G401 (cell line): ENCODE measurements at regions not wholly inside any gene's neighbourhood (a gene's known extent, or its start where the extent isn't known, plus 50 kb on each side); places are given as distances from the start of the nearest gene placed in this dataset.
A peak's percentile ranks its signal among the peaks of the same experiment; 100 is the strongest.

Source experiments
- DNase-seq: peaks from one replicate; pipeline ENCODE4 v3.0.0-alpha.2; 2015; ENCODE audit warnings: low spot score
- in situ Hi-C: cut with HindIII; loops from 2 replicates; pipeline ENCODE4 v1.10.0; 2016; ENCODE audit warnings: low sequenced_read_pairs, mixed read lengths

DNA sequence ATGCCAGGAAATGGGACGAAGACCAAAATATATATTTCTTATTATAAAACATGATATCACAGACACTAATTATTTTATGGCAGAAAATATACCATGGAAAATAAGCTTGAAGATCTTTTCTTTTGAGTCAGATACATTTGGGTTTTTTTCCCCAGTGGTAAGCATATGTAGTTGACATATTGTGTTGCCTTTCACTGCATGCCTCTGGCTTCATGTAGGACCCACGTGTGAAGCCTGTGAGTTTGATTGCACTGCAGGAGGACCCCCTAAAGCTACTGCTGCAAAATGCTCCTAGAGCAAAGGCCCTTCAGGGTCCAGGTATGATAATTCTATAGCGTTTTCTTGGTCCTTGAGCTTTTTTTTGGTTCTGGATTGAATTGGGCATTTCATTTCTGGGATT is 190.7 kb upstream of the KIRREL3 start:
- no peak for DNase-seq
- in situ Hi-C loops, result no loop called here

DNA sequence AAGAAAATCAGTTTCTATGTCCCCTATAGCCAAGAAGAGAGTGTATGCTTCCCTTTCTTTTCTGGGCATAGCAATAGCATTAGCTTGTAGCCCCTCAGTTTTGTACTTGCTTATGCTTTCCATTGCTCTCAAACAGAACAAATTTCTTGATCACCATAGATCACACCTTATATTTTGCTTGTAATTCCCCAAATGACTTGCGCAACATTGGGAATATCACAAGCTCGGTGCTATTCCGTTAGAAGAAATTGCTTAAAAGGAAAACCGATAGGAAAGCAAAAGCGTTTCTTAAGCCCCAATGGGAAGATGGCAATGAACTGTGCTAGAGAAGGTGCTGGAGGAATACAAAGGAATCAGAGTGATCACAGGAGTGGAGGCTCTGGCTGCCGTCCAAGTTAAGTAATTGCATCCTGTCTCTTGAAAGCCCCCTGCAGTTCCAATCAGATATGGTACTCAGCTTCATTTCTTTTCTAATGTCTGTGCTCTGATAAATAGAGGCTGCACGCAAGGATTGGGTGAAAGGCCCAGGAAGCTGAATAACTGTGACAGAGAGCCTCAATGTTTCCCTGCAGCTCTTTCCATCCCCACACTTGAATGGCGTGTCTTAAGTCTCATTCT is 182.1 kb upstream of the KIRREL3 start:
- in situ Hi-C loops, result no loop called here
- no peak for DNase-seq

DNA sequence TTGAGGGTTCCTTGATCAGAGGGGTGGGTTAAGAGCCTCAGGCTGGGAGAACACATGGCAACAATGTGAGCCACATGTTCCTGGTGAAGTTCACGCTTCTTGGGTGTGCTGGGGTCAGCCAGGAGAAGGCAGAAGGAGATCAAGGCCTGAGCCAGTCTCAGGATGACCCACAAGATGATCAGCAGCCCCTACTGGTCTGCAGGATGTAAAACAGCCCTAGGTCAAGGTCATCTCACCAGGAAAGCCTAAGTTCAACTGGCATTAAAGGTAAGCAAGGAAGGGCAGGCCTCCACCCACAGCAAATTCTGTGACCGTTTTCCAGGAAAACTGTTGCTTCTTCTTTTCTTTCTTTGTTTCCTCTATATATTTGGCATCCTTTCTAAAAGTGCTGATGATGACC is 156.7 kb upstream of the KIRREL3 start:
- in situ Hi-C loops, result no loop called here
- DNase-seq, result no peak

DNA sequence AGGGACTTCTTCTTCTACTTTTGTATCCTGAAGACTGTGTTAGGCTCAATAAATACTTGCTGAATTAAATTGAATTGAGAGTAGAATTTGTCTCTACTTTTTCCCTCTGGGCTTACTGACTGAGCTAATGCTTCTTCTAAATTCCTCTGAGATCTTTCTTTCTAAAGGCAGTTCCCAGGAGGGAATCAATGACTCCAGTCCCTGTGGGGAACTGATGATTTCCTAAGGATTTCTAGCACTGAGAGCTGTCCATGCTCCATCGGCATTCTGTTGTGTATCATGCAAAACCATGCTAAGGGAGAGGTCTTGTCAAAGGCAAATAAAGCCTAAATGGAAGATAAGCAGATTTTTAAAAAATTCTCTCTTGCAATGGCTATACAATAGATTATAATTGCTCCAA is 148.8 kb upstream of the KIRREL3 start:
- in situ Hi-C loops, result no loop called here
- no peak for DNase-seq

DNA sequence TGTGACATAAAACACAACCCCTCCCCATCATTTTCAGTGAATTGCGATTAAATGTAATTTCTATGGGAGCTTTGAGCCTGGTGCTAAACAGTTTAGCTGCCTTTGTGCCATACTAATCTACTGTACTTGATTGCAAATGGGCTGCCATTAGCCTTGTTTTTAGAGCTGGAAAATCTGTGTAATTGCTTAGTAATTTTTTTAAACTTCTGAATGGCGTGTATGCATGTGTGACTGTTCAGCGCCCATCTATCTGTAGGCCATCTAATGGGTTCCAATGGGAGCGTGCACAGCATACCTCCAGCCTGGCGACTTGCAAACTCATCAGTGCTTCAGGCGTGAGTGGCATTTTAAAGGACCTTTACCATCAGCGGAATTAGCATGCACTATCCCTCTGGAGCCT is 142.7 kb upstream of the KIRREL3 start:
- no peak for DNase-seq
- in situ Hi-C loops, result no loop called here

DNA sequence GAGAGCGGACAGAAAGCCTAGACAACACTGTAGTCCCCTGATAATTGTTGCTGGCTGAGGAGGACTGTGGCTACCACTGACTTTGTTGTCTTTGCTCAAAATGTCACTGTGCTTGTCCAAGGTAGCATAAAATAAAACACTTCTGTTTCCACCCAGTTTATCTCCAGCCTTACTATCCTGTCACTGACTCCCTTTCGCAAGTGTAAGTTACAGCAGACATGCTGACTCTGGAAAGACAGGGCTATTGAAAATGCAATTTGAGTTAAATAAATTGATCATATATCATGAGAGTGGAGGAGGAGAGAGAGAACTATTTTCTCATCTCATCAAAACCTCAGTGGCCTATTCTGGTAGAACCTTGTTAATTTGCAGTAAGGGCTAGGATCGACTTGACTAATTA is 138.0 kb upstream of the KIRREL3 start:
- in situ Hi-C loops, result no loop called here
- DNase-seq, result no peak

DNA sequence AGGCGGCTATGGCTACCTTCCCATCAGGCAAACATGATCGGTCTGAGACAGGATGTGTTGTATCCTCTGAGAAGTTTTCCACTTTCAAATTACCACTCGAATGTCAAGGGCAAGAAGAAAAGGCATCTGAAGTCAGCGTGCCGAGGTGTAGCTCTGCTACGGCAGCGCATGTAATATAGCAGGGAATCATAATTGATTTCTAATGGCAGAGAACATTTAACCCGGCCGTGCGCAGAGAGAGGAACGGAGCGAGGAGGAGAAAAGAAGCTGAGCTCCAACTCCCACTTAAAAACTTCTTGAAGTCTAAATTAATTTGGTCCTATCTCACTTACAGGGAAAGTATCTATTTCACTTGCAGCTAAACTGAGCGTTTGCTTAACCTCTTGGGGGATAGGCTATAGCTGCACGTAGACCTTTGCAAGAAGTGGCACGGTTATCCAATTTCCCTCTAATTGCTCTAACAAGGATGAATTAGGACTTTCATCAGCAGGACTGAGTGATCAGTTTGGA is 137.3 kb upstream of the KIRREL3 start:
- in situ Hi-C loops, result no loop called here
- DNase-seq, result no peak

DNA sequence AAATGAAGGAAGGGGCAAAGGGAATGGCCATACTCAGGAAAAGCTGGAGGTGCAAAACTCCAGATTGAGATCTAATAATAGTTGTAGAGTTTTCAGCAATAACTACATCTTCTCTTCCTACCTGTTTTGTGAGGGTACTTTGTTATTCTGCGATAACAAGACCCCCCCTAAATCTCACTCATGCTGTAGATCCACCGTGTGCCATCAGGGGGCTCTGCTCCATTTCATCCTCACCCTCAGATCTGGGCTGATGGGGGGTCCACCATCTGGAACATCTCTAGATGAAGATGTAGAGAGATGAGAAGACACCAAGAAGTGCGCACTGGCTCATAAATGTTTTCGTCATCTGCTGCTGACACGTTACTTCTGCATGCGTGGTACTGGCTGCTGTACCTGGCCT is 135.9 kb upstream of the KIRREL3 start:
- no peak for DNase-seq
- in situ Hi-C loops, result no loop called here

DNA sequence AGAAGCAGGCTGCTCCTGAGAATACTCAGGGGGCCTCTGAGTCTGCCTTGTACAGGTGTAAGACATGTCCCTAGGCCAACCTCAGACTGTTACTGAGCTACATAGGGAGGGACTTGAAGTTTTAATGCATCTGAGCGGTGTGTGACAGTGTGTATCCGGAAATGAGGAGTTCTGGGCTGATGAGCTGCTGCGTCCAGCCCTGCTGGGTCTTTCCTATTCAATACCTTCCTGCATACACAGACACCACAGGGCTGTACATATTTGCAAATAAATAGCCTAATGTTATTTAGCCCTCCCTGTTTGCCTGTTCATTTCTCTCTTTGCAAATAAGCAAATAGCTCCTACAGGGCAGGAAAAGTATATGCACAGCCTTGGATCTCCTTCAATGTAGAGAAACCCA is 134.7 kb upstream of the KIRREL3 start:
- DNase-seq, result no peak
- in situ Hi-C loops, result no loop called here

DNA sequence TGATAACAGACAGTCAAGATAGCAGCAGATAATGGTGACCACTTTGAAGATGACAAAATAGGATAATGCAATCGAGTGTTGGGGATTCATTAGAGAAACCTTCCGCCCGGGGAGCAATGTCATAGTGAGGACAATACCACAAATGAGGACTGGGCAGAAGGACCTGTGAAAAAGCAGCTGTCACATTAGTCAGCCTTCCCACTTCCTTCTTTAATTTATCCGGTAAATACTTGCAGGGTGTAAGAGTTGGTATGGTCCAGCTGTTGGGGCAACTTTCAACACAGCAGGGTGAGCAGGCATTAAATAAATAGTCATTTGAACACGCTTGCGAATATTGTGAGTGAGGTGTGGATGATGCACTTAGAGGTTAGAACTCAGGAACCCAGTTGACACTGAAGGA is 132.5 kb upstream of the KIRREL3 start:
- in situ Hi-C loops, result no loop called here
- DNase-seq, result no peak

DNA sequence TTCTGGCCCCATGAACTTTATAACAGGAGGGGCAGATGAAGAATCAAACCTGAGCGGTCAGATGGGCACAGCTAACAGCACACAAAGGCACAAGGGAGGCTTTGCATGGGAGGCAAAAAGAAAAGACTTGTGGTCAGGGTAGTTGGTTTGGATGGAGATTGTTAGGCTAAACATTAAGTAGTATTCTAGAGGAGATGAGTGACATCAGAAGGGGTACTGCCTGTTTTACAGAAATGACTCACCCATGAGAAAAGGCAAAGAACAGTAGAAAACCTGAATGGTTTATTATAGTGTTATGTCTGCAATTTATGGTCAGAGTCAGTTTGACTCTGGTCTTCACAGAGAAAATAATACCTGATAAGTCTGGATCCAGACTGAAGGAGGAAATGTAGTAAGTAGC is 129.8 kb upstream of the KIRREL3 start:
- no peak for DNase-seq
- in situ Hi-C loops, result no loop called here

DNA sequence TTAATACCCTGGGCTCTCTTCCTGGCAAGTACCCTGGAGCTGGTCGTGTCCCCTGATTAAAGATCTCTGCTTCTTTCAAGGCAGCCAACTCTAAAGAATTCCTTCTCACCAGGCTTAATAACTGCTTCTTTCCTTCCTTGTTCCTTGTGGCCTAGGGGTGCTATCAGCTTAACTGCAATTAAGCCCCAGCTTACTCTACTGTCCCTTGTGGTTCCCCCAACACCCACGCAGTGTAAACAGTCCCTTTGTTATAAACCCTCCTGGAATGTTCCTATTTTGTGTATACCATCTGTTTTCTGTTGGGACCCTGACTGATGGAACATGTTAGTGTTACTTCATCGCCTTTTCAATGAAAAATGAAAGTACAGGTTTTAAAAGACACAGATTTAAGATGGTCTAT is 126.4 kb upstream of the KIRREL3 start:
- in situ Hi-C loops, result no loop called here
- DNase-seq, result no peak

DNA sequence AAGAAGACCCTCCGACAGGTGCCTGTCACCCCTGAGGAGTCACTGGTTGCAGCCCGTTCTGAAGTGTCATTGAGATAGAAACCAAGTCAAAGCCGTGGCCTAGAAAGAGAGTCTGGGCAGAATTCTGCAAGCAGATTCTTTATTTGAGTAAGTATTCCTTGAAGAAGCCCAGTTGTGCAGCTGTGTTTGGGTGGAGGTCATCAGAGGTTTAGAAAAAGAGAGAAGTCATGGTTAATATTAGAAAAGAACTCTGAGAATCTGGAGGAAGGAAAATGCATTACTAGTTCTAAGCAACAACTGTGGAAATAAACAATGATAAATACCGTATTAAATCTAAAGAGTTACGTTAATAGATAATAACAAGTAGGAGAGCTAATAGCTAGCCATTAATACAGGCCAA is 118.8 kb upstream of the KIRREL3 start:
- no peak for DNase-seq
- in situ Hi-C loops, result no loop called here

DNA sequence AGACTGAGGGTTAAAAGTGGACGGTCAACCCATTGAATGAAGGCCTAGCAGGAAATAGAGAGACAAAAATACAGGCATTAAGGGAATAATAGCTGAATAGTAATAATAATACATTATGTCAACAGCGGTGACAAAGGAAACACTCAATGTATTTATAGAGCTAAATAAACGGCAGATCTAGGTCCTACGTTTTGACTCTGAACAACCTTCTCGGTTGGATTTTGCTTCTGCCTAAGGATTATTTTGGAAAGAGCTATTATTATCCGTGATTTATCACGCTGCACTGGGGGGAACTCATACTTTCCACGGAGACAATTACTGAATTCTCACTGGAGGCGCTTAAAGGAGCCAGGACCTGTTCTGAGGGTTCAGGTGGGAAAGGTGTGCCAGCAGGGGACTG is 118.2 kb upstream of the KIRREL3 start:
- in situ Hi-C loops, result no loop called here
- no peak for DNase-seq

DNA sequence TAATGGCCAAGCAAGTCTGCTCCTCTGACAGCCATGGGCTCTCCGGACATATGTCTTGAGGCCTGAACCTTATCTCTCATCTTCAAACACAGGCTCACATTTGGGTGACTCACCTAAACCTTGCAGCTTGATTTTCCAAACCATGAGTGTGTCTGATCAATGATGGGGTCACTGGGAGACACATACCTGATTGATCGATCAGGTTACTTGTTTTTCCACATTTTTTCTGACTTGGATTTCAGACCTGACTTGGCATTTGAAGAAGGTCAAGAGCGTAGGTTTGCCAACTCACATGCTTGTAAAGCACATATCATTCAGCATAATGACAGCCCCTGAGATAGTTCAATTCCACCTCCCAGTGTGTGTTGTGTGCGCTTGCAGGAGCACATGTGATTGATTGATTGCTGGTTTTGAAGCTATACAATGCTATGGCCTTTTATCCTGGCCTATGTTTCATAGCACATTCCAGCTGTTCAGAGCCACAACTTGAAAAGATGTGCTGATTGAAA is 116.7 kb upstream of the KIRREL3 start:
- in situ Hi-C loops, result no loop called here
- DNase-seq, result no peak

DNA sequence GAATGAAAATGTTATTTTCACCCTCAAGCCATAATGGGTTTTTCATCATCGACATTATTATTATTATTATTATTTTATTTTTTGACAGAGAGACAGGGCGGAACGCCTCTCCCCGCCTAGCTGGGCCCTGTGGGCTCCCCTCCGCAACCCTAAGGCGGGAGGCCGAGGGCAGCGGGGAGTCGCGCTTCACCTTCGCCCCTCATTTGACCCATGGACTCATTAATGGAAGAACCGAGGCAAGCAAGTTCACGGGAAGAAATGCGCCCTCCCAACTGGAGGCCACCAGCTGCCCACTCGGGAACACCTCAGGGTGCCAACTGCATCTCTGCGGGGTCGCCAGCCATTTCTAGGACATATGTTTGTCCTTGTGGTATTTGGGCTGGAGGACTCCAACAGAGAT is 115.3 kb upstream of the KIRREL3 start:
- in situ Hi-C loops, result no loop called here
- DNase-seq, result no peak

DNA sequence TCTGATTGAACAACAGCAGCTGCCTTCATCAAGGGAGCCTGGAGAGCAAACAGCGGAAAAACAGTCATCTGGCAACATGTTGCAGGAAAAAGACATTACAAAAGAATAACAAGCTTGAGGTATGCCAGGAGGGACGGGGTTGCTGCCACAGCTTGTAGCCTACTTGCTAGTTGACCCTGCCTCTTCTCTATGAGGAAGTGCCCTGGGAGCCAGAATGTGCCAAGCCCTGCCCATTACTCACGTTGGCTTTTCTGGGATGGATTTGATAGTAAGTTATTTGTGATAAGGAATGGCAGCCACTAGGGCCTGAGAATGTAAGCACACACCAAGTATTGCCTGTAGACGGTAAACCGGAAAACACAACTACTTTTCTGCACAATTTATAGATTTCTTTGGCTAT is 113.5 kb upstream of the KIRREL3 start:
- DNase-seq, result no peak
- in situ Hi-C loops, result no loop called here

DNA sequence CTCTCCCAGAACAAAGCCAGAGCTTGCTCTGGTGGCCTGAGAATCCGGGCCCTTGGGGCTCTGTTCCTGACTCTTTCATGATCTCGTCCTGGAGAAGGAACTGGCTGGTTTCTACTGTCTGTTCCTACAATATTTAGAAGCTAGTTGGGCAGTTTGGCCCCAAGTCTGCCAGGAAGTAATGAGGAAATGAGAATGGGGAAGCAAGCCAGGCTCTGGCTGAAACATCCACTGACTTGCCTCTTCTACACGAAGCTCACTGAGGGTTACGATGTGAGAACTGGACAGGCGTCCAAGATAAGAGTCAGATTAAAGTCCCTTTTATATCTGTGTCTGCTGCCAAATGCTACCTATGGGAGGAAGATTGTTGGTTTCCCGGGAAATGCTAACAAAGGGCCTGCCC is 110.0 kb upstream of the KIRREL3 start:
- in situ Hi-C loops, result no loop called here
- DNase-seq, result peak; percentile 0

DNA sequence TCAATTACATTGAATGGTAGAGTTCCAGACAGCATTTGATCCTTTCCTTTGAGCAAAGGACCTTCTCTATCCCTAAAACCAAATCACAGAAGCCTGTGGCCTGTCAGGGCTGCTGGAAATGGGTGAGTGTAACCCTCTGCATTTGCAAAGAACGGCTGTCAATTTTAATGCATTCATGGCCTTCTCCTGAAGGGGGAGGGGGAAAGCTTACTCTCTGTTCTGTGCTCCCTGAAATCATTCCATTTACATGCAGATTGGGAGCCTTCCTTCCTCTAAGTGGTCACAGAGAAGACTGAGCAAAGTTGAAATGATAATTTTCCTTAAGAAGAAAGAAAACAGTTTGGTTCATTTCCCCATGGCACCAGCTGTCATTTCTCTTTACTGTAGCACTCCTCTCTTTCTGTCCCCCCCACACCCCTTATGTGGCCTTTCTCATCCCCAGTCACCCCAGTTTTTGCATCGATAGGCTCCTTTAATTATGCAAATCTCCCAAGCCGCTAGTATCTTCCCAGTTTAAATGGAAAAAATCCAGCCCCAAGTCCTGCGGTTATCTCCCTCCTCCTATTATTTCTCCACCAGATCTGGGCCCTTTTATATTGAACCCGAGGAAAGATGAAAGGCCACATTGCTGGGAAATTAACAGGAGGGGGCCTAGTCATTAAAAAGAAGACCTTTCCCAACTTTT is 109.4 kb upstream of the KIRREL3 start:
- in situ Hi-C loops, result no loop called here
- no peak for DNase-seq

DNA sequence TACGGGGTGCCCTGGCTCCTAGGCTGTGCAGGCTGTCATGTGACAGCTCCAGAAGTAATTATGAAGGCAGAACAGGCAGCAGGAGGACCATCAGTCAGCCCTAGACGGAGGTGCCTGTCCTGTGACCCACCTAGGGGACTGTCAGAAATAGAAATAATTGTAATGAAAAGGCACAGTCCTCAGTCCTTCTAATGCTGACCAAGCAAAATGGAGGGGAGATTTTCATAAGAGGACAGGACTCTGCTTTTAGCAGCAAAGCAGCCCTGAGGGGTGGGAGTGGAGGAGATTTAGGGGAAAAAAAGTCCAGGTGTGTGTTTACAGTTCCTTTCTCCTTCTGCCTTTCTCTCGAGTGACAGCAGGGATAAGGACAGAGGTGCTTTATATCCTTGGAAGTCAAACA is 108.3 kb upstream of the KIRREL3 start:
- in situ Hi-C loops, result no loop called here

DNA sequence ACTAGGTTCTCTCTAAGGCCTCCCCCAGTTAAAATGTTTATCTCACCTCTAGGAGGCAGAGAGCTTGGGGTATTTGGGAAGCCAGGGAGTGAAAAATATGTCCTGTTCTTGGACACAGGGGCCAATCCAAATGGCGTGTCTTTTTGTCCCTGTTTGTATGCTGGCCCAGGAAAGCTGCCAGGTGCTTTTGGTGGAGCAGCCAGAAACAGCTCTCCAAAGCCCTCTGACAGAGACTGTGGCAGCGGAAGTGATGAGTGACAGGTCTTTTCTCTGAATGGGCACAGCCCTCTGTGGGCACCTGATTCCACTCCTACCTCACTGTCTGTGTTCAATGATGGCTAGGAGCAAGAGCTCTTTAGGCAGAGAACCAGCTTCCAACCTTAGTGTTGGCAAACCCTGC is 106.4 kb upstream of the KIRREL3 start:
- DNase-seq, result peak; percentile 5

More for the DNA sequence above, 108.3 kb upstream of the KIRREL3 start:
- DNase-seq, result no peak

More for the DNA sequence above, 106.4 kb upstream of the KIRREL3 start:
- in situ Hi-C loops, result no loop called here
